Ramos (cell line): ENCODE measurements at regions not wholly inside any gene's neighbourhood (a gene's known extent, or its start where the extent isn't known, plus 50 kb on each side); places are given as distances from the start of the nearest gene placed in this dataset.

ENCODE experiments used
- in situ Hi-C: fragments of 300-500 bp; cut with MboI; formaldehyde crosslinking; loops from one replicate; pipeline ENCODE4 v1.14.3; 2022; ENCODE audit warnings: low sequenced_read_pairs; ENCODE audit not compliant: unreplicated experiment

- in situ Hi-C loops, result no loop called here
Measured at GRCh38 chr14:98608071-98609060, 663.6 kb downstream of the BCL11B start.

- in situ Hi-C loops, result no loop called here
Measured at GRCh38 chr14:98612434-98613200, 659.4 kb downstream of the BCL11B start.

GRCh38 chr14:98614741-98615140 lies 657.3 kb downstream of the BCL11B start:
- in situ Hi-C loops, result no loop called here

- in situ Hi-C loops, result no loop called here
Measured at GRCh38 chr14:98622208-98623051, 649.6 kb downstream of the BCL11B start.

DNA sequence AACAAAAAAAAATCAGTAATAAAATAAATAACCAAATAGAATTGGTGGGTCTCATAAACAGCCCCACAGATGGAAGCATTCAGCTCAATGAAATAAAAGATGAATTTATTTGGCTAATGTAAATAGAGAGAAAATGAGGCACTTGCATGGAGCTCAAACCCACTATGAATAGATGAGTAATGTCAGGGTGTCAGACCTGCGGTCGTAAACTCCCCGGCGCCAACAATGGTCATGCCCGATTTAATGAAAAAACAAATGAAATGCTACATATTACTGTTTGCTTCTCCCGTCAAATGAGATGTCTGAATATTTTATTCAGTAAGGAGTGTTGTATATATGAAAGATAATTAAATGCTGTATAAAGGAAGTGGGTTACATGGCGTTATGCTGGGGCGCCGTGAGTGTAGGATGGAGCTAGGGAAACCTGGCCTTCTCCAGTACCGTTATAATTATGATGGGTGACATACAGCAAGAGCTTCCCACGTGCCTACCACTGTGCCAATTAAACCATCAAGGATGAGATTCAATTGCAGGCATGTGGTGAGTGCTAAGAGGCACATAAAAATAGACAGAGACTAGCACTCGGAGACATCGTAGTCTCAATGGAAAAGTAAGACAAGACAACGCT lies 648.1 kb downstream of the BCL11B start:
- in situ Hi-C loops, result no loop called here

- in situ Hi-C loops, result no loop called here
Measured at GRCh38 chr14:98633380-98633779, 638.6 kb downstream of the BCL11B start.

- in situ Hi-C loops, result no loop called here
Measured at GRCh38 chr14:98634043-98634820, 637.8 kb downstream of the BCL11B start.

DNA sequence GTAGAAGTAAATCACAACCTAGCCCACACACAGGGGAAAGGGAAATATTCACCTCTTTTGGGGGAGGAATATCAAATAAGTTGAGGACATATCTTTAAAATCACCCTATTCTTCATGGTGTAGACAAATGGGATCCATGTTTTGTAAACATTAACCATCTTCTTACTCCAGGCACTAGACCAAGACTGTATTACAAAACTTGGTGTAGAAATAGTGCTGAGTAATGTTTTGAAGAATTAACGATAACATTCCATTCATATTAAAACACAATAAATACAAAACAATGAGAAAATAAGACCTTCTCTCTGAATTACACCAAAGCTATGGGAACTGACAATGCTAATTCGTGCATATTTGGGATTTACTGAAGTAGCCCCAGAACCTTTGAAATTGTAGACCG lies 633.6 kb downstream of the BCL11B start:
- in situ Hi-C loops, result no loop called here

DNA sequence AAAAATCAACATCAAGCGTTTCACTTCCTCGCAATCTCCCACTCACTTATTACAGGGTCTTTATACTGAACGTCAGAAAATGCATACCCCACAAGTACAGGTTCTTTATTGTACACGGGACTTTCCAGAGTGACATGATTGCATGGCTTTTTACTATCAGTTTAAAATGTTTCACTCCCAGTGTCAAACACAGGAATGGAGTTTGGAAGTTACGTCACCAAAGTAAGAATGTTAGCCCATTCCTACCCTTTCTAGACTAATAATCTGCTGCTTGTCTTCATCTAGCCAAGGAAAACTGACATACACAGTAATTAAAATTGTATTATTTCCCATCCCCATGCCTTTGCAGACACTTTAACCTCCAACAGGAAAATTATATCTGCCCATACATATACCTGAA lies 624.2 kb downstream of the BCL11B start:
- in situ Hi-C loops, result no loop called here

DNA sequence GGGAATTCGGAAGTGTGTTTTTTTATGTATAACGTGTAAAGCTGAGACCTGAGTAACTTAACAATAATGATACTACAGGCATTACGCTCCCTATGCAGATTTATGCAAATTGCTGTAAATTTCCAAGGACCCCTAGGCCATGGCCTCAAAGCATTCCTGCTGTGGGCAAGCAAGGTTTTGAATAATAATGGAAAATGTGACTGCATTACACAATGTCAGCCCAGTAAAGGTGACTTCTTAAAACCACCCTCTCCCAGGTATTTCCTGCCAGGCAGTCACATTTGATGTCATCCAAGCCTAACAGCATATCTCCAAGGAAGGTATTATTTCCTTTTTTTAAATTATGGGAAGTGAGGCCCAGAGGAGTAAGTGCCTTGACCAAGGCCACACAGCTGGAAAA lies 621.0 kb downstream of the BCL11B start:
- in situ Hi-C loops, result no loop called here

- in situ Hi-C loops, result no loop called here
Measured at GRCh38 chr14:98665007-98665406, 607.0 kb downstream of the BCL11B start.

DNA sequence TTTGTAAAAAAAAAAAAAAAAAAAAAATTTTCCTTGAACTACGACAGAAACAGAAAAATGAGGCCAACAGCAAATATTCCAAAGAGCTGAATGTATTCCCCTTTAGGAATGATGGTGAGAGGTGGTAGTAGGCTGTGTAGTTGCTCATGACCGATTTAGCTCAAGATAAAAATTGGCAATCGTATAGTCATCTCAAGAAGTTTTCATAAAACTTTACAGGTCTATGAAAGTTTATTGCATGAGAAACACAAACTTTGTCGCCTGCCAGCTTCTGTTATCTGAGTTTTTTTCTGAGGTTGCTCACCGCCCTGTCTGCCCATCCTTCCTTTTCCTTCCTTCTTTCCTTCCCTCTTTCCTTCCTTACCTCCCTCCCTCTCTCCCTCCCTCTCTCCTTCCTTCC lies 605.5 kb downstream of the BCL11B start:
- in situ Hi-C loops, result no loop called here

DNA sequence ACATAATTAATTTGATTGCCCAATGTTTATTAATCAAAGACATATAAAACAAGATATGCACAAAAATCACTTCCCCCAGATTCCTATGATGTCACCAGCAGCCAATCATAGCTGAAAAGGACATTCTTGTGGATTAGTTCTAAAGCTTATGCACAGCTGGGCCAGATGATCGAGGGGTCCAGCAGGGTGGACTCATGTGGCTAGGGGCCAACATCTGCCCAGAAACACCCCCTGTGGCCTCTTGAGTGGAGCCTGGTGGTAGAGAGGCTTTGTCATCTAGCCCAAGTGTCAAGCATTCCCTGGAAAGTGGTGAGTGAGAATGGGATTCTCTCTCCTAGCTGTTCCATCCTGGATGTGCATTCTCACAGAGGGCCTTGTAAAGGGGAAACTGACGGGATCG lies 590.0 kb downstream of the BCL11B start:
- in situ Hi-C loops, result no loop called here

DNA sequence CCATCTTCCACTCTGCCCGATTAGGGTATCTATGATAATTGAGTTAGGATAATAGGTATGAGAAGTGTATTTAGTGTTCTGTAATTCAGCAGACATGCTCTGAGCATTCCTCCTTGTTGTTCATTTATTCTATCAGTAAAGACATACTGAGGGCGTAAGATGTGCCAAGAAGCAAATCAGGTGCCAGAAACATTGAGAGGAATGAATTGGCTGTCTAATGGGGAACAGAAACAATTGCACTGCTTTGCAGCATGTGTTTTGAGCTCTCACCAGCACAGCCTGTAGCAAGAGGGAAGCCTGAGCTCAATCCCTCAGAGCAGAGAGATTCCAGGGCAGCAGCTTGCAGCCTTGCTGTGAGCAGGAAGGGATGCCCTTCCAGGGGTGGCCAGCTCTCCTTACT lies 589.3 kb downstream of the BCL11B start:
- in situ Hi-C loops, result no loop called here

DNA sequence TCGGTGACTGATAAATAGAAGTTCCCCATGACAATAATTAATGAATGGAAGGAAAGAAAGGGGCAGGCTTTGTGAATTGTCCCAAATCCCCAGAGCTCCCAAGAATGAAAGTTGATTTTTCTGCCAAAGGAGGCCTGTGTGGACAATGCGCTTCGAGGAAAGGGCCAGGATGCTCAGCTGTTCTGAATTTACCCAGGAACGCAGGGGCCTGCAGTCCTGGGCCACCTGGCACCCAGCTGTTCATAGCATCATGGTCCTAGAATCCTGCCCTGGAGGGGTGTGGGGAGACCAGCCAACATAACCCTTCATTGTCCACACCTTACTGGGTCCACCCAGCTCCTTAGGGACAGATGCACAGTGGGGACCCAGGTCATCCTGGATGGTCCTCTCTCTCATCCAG lies 587.5 kb downstream of the BCL11B start:
- in situ Hi-C loops, result no loop called here

GRCh38 chr14:98685725-98686124 lies 586.3 kb downstream of the BCL11B start:
- in situ Hi-C loops, result no loop called here

DNA sequence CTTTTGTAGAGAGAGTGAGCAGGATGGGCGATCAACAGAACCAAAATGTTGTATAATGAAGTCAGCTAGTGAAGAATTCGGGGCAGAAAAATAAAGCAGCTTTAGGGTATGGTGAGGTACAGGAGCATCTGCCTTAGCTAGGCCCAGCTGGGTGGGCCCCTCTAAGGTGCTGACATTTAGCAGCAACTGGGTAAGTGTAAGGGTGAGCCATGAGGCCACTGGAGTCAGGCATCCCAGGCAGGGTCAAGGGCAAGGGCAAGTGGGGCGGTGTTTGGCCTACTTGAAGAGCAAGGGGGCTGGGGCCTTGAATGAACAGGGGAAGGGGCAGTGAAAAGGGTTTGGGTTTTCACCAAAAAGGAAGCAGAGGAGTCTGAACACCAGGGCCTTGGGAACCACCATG lies 583.6 kb downstream of the BCL11B start:
- in situ Hi-C loops, result no loop called here

DNA sequence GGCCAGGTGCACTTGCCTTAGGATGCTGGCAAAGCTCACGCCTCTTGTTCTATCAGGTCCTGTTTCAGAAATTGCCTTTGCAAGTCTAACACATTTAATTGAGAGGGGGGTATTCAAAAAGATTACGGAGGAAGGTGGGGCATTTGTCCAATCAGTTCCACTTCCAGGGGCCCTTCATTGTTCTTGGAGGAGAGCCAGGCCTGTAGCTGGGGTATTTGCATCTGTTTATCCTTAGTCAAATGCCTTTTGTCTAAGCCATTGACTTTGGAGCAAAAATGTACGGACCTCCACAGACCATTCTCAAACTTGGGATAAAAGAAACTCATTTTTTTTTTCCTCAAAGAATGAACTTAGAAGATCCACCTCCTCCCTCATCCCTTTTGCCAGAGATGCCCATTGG lies 582.0 kb downstream of the BCL11B start:
- in situ Hi-C loops, result no loop called here

DNA sequence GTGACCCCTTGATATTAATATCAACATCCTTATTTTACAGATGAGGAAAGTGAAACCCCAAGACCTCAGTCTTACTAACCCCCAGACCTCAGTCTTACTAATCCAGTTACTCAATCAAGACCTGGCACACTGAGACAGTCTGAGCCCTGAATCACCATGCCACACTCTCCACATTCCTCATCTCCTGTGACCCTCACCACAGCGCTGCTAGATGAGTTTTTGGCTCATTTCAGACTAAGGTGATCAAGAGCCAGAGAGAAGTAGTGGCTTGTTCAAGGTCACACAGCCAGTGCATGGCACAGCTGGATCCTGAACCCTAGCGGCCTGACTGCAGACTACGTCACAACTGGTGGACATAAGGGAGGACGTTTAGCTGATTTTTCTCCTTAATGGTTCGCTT lies 579.2 kb downstream of the BCL11B start:
- in situ Hi-C loops, result no loop called here
